ENCODE measurements at regions not wholly inside any gene's neighbourhood (a gene's known extent, or its start where the extent isn't known, plus 50 kb on each side); places are given as distances from the start of the nearest gene placed in this dataset.

DNA sequence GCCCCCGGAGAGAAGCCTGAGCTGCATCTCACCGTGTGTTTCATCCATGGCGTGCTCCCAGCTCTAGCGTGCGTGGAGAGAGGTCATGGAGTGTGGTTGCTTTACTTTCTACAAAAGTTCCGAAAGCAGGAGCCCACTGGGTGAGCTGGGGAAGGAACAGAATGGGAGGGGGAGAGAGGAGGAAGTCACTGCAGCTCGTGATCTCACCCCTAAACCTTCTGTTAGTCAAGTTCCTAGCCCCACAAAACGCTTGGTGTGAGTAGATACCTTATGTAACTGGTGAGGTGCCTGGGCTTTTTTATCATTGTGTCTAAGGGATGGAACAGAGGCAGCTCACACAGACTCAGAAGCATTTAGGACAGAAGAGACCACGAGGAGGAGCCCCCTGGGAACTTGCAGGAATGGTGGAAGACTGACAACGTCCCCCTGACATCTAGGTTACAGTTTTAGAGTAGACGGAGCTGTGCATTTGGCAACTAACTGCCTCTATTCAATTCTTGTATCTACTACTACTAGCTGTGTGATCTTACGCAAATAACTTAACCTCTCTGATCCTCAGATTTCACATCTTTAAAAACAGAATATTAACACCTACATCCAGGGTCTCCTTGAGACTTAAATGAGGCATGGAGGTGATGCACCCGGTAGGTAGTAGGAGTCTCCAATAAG, 123.3 kb downstream of the ARL4C start:
- Histone ChIP-seq H2BK5ac (ENCODE audit: low read length) (no peak overlapping the region), H4K5ac (ENCODE audit: low read length) (no peak overlapping the region), H3K79me2 (ENCODE audit: control insufficient read depth, insufficient read depth, low read length) (no peaks in the 10 kb centered on the region), H3K36me3 (ENCODE audit: control insufficient read depth, insufficient read depth, low read length) (no peaks in the 10 kb centered on the region), H3K4me1 (ENCODE audit: control insufficient read depth, low read depth, low read length) (no peaks in the 10 kb centered on the region), H4K8ac (ENCODE audit: low read depth, low read length) (no peak overlapping the region), H3K4me3 (ENCODE audit: low read length) (no peak overlapping the region), H3K79me1 (ENCODE audit: low read length) (no peaks in the 10 kb centered on the region), H3K9ac (ENCODE audit: low read length) (no peak overlapping the region), H3K18ac (ENCODE audit: low read length) (no peak overlapping the region), H2BK120ac (ENCODE audit: low read depth, low read length) (no peak overlapping the region), H2AK5ac (ENCODE audit: low read length) (no peak overlapping the region), H3K4ac (ENCODE audit: low read depth, low read length) (no peak overlapping the region), H3K23ac (ENCODE audit: low read length) (peak overlapping the region; percentile 57), H3K27ac (ENCODE audit: low read depth, low read length) (no peak overlapping the region), H2BK15ac (replicated peaks; ENCODE audit: low read depth) (no peak overlapping the region), H3K56ac (ENCODE audit: low read length) (no peak overlapping the region), H3K4me2 (ENCODE audit: low read length) (no peak overlapping the region), H3K27me3 (ENCODE audit: insufficient read depth, low read length, poor library complexity) (no peaks in the 10 kb centered on the region)
- no CpG with 5 or more reads among the region's 13 CpGs for WGBS (ENCODE audit: extremely low coverage, insufficient coverage, low lambda C conversion rate)
- DNase-seq, result no peak

DNA sequence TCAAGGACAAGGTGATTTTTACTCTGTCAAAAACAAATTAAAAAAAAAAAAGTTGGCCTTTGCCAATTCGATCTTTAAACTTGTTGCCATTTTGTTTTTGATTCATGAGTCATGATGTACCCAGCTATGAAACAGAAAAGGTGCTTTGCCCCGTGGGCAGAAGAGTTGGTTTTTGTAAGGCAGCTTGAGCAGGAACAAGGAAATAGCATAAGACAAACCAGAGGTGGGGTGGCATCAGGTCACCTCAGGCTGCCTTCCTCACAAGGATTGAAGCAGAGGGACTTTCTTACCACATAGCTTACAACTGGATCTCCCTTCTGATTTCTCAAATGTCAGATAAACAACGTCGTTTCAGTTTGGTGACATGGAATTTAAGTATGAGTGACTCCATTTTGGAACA, 123.8 kb downstream of the ARL4C start:
- no peak overlapping the region for H3K4ac ChIP-seq (ENCODE audit: low read depth, low read length)
- H3K4me3 ChIP-seq (ENCODE audit: low read length), result no peak overlapping the region
- no peak overlapping the region for H3K27ac ChIP-seq (ENCODE audit: low read depth, low read length)
- no peak overlapping the region for H2BK15ac ChIP-seq (replicated peaks; ENCODE audit: low read depth)
- H3K23ac ChIP-seq (ENCODE audit: low read length), result no peak overlapping the region
- no peaks in the 10 kb centered on the region for H3K79me2 ChIP-seq (ENCODE audit: control insufficient read depth, insufficient read depth, low read length)
- no peaks in the 10 kb centered on the region for H3K27me3 ChIP-seq (ENCODE audit: insufficient read depth, low read length, poor library complexity)
- no peaks in the 10 kb centered on the region for H3K4me1 ChIP-seq (ENCODE audit: control insufficient read depth, low read depth, low read length)
- no peak overlapping the region for H3K18ac ChIP-seq (ENCODE audit: low read length)
- H3K9ac ChIP-seq (ENCODE audit: low read length), result no peak overlapping the region
- no peak overlapping the region for H4K5ac ChIP-seq (ENCODE audit: low read length)
- H3K4me2 ChIP-seq (ENCODE audit: low read length), result no peak overlapping the region
- H2AK5ac ChIP-seq (ENCODE audit: low read length), result no peak overlapping the region
- H4K8ac ChIP-seq (ENCODE audit: low read depth, low read length), result no peak overlapping the region
- no peak overlapping the region for H3K56ac ChIP-seq (ENCODE audit: low read length)
- no peak overlapping the region for H2BK120ac ChIP-seq (ENCODE audit: low read depth, low read length)
- no peak for DNase-seq
- H2BK5ac ChIP-seq (ENCODE audit: low read length), result no peak overlapping the region
- WGBS (ENCODE audit: extremely low coverage, insufficient coverage, low lambda C conversion rate), result no CpG with 5 or more reads among the region's 4 CpGs
- no peaks in the 10 kb centered on the region for H3K79me1 ChIP-seq (ENCODE audit: low read length)
- H3K36me3 ChIP-seq (ENCODE audit: control insufficient read depth, insufficient read depth, low read length), result no peaks in the 10 kb centered on the region

DNA sequence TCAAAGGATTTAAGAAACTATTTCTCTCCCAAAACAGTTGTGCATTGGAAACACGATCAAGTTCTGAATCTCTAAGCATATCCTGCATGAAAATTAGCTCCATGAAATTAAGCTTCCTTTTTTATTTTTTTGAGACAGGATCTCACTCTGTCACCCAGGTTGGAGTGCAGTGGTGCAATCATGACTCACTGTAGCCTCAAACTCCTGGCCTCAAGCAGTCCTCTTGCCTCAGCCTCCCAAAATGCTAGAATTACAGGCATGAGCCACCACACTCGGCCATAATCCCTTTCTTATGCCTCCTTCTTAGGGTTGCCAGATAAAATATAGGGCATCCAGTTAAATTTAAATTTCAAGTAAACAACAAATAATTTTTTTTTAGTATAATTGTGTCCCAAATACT, 124.4 kb downstream of the ARL4C start:
- H4K8ac ChIP-seq (ENCODE audit: low read depth, low read length), result no peak overlapping the region
- H3K4me3 ChIP-seq (ENCODE audit: low read length), result no peak overlapping the region
- no peak overlapping the region for H4K5ac ChIP-seq (ENCODE audit: low read length)
- no peak overlapping the region for H3K4me2 ChIP-seq (ENCODE audit: low read length)
- DNase-seq, result no peak
- no peaks in the 10 kb centered on the region for H3K27me3 ChIP-seq (ENCODE audit: insufficient read depth, low read length, poor library complexity)
- H3K23ac ChIP-seq (ENCODE audit: low read length), result no peak overlapping the region
- no peak overlapping the region for H3K56ac ChIP-seq (ENCODE audit: low read length)
- H3K79me1 ChIP-seq (ENCODE audit: low read length), result no peaks in the 10 kb centered on the region
- H3K79me2 ChIP-seq (ENCODE audit: control insufficient read depth, insufficient read depth, low read length), result no peaks in the 10 kb centered on the region
- no peak overlapping the region for H3K4ac ChIP-seq (ENCODE audit: low read depth, low read length)
- no CpG with 5 or more reads among the region's 2 CpGs for WGBS (ENCODE audit: extremely low coverage, insufficient coverage, low lambda C conversion rate)
- no peak overlapping the region for H3K18ac ChIP-seq (ENCODE audit: low read length)
- H2BK120ac ChIP-seq (ENCODE audit: low read depth, low read length), result no peak overlapping the region
- H2BK5ac ChIP-seq (ENCODE audit: low read length), result no peak overlapping the region
- no peak overlapping the region for H2BK15ac ChIP-seq (replicated peaks; ENCODE audit: low read depth)
- no peaks in the 10 kb centered on the region for H3K36me3 ChIP-seq (ENCODE audit: control insufficient read depth, insufficient read depth, low read length)
- no peak overlapping the region for H2AK5ac ChIP-seq (ENCODE audit: low read length)
- no peak overlapping the region for H3K9ac ChIP-seq (ENCODE audit: low read length)
- H3K27ac ChIP-seq (ENCODE audit: low read depth, low read length), result no peak overlapping the region
- H3K4me1 ChIP-seq (ENCODE audit: control insufficient read depth, low read depth, low read length), result no peaks in the 10 kb centered on the region

DNA sequence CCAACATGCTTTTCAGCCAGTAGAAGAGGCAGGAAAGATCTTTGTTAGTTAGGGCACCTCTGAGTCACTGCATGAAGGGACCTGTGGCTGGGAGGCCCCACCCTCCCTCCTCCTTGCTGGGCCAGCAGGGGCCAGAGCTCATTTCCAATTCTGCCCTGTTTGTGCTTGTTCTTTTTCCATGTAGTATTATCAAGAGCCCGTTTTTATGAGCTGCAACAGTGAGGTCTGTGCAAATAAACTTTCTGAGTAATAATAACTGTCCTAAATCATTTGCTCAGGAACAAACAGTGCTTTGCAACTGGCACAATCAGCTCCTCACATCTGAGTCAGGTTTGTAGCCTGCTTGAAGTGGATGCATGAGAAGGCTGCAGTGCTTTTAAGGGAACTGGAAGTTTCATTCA, 128.0 kb downstream of the ARL4C start:
- H3K79me2 ChIP-seq (ENCODE audit: control insufficient read depth, insufficient read depth, low read length), result no peaks in the 10 kb centered on the region
- H3K27me3 ChIP-seq (ENCODE audit: insufficient read depth, low read length, poor library complexity), result no peaks in the 10 kb centered on the region
- no peak overlapping the region for H4K8ac ChIP-seq (ENCODE audit: low read depth, low read length)
- no peak overlapping the region for H2BK120ac ChIP-seq (ENCODE audit: low read depth, low read length)
- H3K9ac ChIP-seq (ENCODE audit: low read length), result no peak overlapping the region
- H3K18ac ChIP-seq (ENCODE audit: low read length), result no peak overlapping the region
- H3K4ac ChIP-seq (ENCODE audit: low read depth, low read length), result no peak overlapping the region
- H3K27ac ChIP-seq (ENCODE audit: low read depth, low read length), result no peak overlapping the region
- H3K4me1 ChIP-seq (ENCODE audit: control insufficient read depth, low read depth, low read length), result peaks cover 2% of the 10 kb centered on the region
- H3K4me2 ChIP-seq (ENCODE audit: low read length), result no peak overlapping the region
- WGBS (ENCODE audit: extremely low coverage, insufficient coverage, low lambda C conversion rate), result no CpG with 5 or more reads among the region's 1 CpG
- no peak overlapping the region for H2AK5ac ChIP-seq (ENCODE audit: low read length)
- H3K56ac ChIP-seq (ENCODE audit: low read length), result no peak overlapping the region
- no peak overlapping the region for H3K4me3 ChIP-seq (ENCODE audit: low read length)
- H2BK5ac ChIP-seq (ENCODE audit: low read length), result no peak overlapping the region
- H2BK15ac ChIP-seq (replicated peaks; ENCODE audit: low read depth), result no peak overlapping the region
- H3K36me3 ChIP-seq (ENCODE audit: control insufficient read depth, insufficient read depth, low read length), result no peaks in the 10 kb centered on the region
- DNase-seq, result peak; percentile 45
- no peak overlapping the region for H4K5ac ChIP-seq (ENCODE audit: low read length)
- no peaks in the 10 kb centered on the region for H3K79me1 ChIP-seq (ENCODE audit: low read length)
- H3K23ac ChIP-seq (ENCODE audit: low read length), result no peak overlapping the region

DNA sequence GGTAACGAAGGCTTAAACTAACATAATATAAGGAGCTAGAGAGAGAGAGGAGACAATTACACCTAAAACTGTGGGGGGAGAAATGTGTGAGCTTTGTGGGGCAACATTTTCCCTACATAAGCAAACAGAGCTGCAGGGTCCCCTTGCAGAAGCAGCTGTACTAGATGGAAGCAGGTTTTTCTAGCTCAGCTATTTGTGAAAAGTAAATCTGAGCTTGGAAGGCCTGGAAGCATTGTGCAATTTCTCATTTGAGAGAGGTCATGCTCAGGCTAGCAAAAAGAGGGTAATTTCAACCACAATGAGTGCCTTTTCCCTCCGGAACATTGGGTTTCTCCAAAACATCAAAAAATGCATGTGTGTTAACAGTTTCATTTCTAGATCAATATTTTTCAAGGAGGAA, 130.0 kb downstream of the ARL4C start:
- no peak overlapping the region for H2BK15ac ChIP-seq (replicated peaks; ENCODE audit: low read depth)
- no peak overlapping the region for H3K4me2 ChIP-seq (ENCODE audit: low read length)
- H3K23ac ChIP-seq (ENCODE audit: low read length), result no peak overlapping the region
- peaks cover 9% of the 10 kb centered on the region for H3K4me1 ChIP-seq (ENCODE audit: control insufficient read depth, low read depth, low read length)
- H2BK5ac ChIP-seq (ENCODE audit: low read length), result no peak overlapping the region
- peak overlapping the region; percentile 72 for H3K18ac ChIP-seq (ENCODE audit: low read length)
- H4K5ac ChIP-seq (ENCODE audit: low read length), result no peak overlapping the region
- H3K36me3 ChIP-seq (ENCODE audit: control insufficient read depth, insufficient read depth, low read length), result no peaks in the 10 kb centered on the region
- no CpG with 5 or more reads among the region's 2 CpGs for WGBS (ENCODE audit: extremely low coverage, insufficient coverage, low lambda C conversion rate)
- DNase-seq, result no peak
- no peak overlapping the region for H3K4me3 ChIP-seq (ENCODE audit: low read length)
- H3K9ac ChIP-seq (ENCODE audit: low read length), result no peak overlapping the region
- no peak overlapping the region for H4K8ac ChIP-seq (ENCODE audit: low read depth, low read length)
- no peaks in the 10 kb centered on the region for H3K79me1 ChIP-seq (ENCODE audit: low read length)
- H3K56ac ChIP-seq (ENCODE audit: low read length), result no peak overlapping the region
- H3K4ac ChIP-seq (ENCODE audit: low read depth, low read length), result no peak overlapping the region
- no peak overlapping the region for H3K27ac ChIP-seq (ENCODE audit: low read depth, low read length)
- no peaks in the 10 kb centered on the region for H3K79me2 ChIP-seq (ENCODE audit: control insufficient read depth, insufficient read depth, low read length)
- no peak overlapping the region for H2BK120ac ChIP-seq (ENCODE audit: low read depth, low read length)
- H3K27me3 ChIP-seq (ENCODE audit: insufficient read depth, low read length, poor library complexity), result no peaks in the 10 kb centered on the region
- H2AK5ac ChIP-seq (ENCODE audit: low read length), result no peak overlapping the region

DNA sequence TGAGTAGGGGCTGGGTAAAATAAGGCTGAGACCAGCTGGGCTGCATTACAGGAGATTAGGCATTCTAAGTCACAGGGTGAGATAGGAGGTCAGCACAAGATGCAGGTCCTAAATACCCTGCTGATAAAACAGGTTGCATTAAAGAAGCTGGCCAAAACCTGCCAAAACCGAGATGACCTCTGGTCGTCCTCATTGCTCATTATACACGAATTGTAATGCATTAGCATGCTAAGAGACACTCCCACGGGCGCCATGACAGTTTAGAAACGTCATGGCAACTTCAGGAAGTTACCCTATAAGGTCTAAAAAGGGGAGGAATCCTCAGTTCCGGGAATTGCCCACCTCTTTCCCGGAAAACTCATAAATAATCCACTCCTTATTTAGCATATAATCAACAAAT, 132.2 kb downstream of the ARL4C start:
- Histone ChIP-seq H3K4me2 (ENCODE audit: low read length) (no peak overlapping the region), H4K5ac (ENCODE audit: low read length) (no peak overlapping the region), H2BK15ac (replicated peaks; ENCODE audit: low read depth) (peak overlapping the region; percentile 59), H3K36me3 (ENCODE audit: control insufficient read depth, insufficient read depth, low read length) (no peaks in the 10 kb centered on the region), H2AK5ac (ENCODE audit: low read length) (no peak overlapping the region), H3K56ac (ENCODE audit: low read length) (no peak overlapping the region), H3K4me1 (ENCODE audit: control insufficient read depth, low read depth, low read length) (peaks cover 9% of the 10 kb centered on the region), H3K9ac (ENCODE audit: low read length) (no peak overlapping the region), H3K27me3 (ENCODE audit: insufficient read depth, low read length, poor library complexity) (no peaks in the 10 kb centered on the region), H3K18ac (ENCODE audit: low read length) (no peak overlapping the region), H3K79me2 (ENCODE audit: control insufficient read depth, insufficient read depth, low read length) (no peaks in the 10 kb centered on the region), H4K8ac (ENCODE audit: low read depth, low read length) (no peak overlapping the region), H3K23ac (ENCODE audit: low read length) (no peak overlapping the region), H3K4me3 (ENCODE audit: low read length) (no peak overlapping the region), H3K79me1 (ENCODE audit: low read length) (no peaks in the 10 kb centered on the region), H2BK5ac (ENCODE audit: low read length) (no peak overlapping the region), H3K27ac (ENCODE audit: low read depth, low read length) (no peak overlapping the region), H2BK120ac (ENCODE audit: low read depth, low read length) (no peak overlapping the region), H3K4ac (ENCODE audit: low read depth, low read length) (no peak overlapping the region)
- DNase-seq, result peak; percentile 46
- WGBS (ENCODE audit: extremely low coverage, insufficient coverage, low lambda C conversion rate), result no CpG with 5 or more reads among the region's 8 CpGs

Measured in mesendoderm (in vitro differentiated cells).